K562 (cell line): ENCODE measurements at regions not wholly inside any gene's neighbourhood (a gene's known extent, or its start where the extent isn't known, plus 50 kb on each side); places are given as distances from the start of the nearest gene placed in this dataset.

Source experiments
- ATAC-seq: fragments of 200-7000 bp; cut with Tn5 transposase; 3 replicates; pipeline ENCODE4 v1.9.1; 2020; ENCODE audit warnings: moderate library complexity
- BruUV-seq: library from RNA; stranded (reverse); fragments of 400-500 nt; replicated peaks from 2 replicates; lab custom pipeline; 2021; lab: Mats Ljungman, UMichigan
- CTCF ChIA-PET: fragments of 300-600 bp; formaldehyde crosslinking; extraction: SDS; loops from one replicate; lab custom pipeline; 2021; ENCODE audit warnings: low intra/inter-chr PET ratio; lab: Yijun Ruan, JAX
- POLR2A ChIA-PET: fragments of 300-600, 350-650 bp; sonication (Branson Sonifier 250); formaldehyde crosslinking; extraction: SDS; loops from one replicate; lab custom pipeline; 2021; ENCODE audit warnings: antibody characterized with exemption, inconsistent platforms; lab: Yijun Ruan, JAX
- DNase-seq, 4 experiments: peaks; one replicate each; pipeline versions ENCODE4 v3.0.0 to v3.0.0-alpha.2; 2011 to 2018; ENCODE audit warnings: low spot score in 3 of 4, mixed read lengths in 3 of 4; ENCODE audit errors: extremely low read depth in 1 of 4
- FAIRE-seq: peaks from 2 replicates; lab custom pipeline; 2011; peaks lifted over from hg19 to GRCh38; lab: Jason Lieb, UNC
- H2AFZ ChIP-seq: 2 replicates; pipeline ENCODE4 v1.6.0; 2011; ENCODE audit warnings: low read depth, low read length, control low read depth, inconsistent platforms
- H3K27ac ChIP-seq: fragments of 200-600 bp; 3 replicates; pipeline ENCODE4 v1.8.0; 2011; ENCODE audit warnings: low read depth, mild to moderate bottlenecking, control low read depth, inconsistent platforms, low read length, moderate library complexity, mixed read lengths; ENCODE audit errors: extremely low read depth
- H3K27me3 ChIP-seq, 2 experiments: fragments of 300-600 bp in 1 of 2; 2 replicates in 1 of 2; 3 replicates in 1 of 2; pipeline versions ENCODE4 v1.6.0 to v1.8.0; 2011; ENCODE audit warnings: inconsistent platforms in 2 of 2, low read length in 2 of 2, mild to moderate bottlenecking in 1 of 2, mixed read lengths in 1 of 2, moderate library complexity in 1 of 2; ENCODE audit not compliant: control insufficient read depth in 2 of 2, insufficient read depth in 2 of 2
- H3K36me3 ChIP-seq: fragments of 300-600 bp; 3 replicates; pipeline ENCODE4 v1.8.0; 2011; ENCODE audit warnings: mild to moderate bottlenecking, low read length, inconsistent platforms; ENCODE audit not compliant: control insufficient read depth, insufficient read depth
- H3K4me1 ChIP-seq, 2 experiments: fragments of 200-600 bp in 1 of 2; replicated peaks in 1 of 2; 2 replicates in 1 of 2; 3 replicates in 1 of 2; pipeline versions ENCODE4 v1.5.1 to v1.8.0; 2011; ENCODE audit warnings: inconsistent platforms in 2 of 2, low read length in 2 of 2, mild to moderate bottlenecking in 1 of 2, mixed read lengths in 1 of 2, moderate library complexity in 1 of 2; ENCODE audit not compliant: control insufficient read depth in 2 of 2, insufficient read depth in 2 of 2
- H3K4me2 ChIP-seq: 2 replicates; pipeline ENCODE4 v1.6.1; 2011; ENCODE audit warnings: low read length, control low read depth, inconsistent platforms, mixed read lengths; ENCODE audit not compliant: insufficient read depth
- H3K4me3 ChIP-seq: fragments of 200-600 bp; sonication (generic), shearing (Covaris generic); 2 replicates; pipeline ENCODE4 v1.5.1; 2016; ENCODE audit warnings: control low read depth, inconsistent platforms
- H3K79me2 ChIP-seq: fragments of 200-600 bp; 3 replicates; pipeline ENCODE4 v1.8.0; 2011; ENCODE audit warnings: low read length, inconsistent platforms; ENCODE audit not compliant: control insufficient read depth, insufficient read depth
- H3K9ac ChIP-seq, 2 experiments: 2 replicates each; pipeline versions ENCODE4 v1.6.0 to v1.6.1; 2011; ENCODE audit warnings: low read depth in 2 of 2, low read length in 2 of 2, control low read depth in 1 of 2, inconsistent platforms in 1 of 2, mild to moderate bottlenecking in 1 of 2, mixed read lengths in 1 of 2; ENCODE audit not compliant: insufficient read depth in 1 of 2
- H3K9me1 ChIP-seq: one replicate; pipeline ENCODE4 v1.6.0; 2011; ENCODE audit warnings: inconsistent platforms, mild to moderate bottlenecking, low read length, moderate library complexity; ENCODE audit not compliant: control insufficient read depth, insufficient read depth
- H3K9me3 ChIP-seq: replicated peaks from 2 replicates; pipeline ENCODE4 v1.5.1; 2011; ENCODE audit warnings: low read depth, low read length, inconsistent platforms; ENCODE audit not compliant: control insufficient read depth, insufficient read depth
- H4K20me1 ChIP-seq: replicated peaks from 2 replicates; pipeline ENCODE4 v1.6.1; 2011; ENCODE audit warnings: low read length, inconsistent platforms, mixed read lengths; ENCODE audit not compliant: control insufficient read depth, insufficient read depth
- BCLAF1 ChIP-seq, 2 experiments: fragments of 450-650 bp in 1 of 2; IDR thresholded peaks; 2 replicates each; pipeline ENCODE4 v1.6.1; 2011 to 2017; ENCODE audit warnings: low read depth in 2 of 2, antibody characterized with exemption in 1 of 2, borderline replicate concordance in 1 of 2, low read length in 1 of 2, mild to moderate bottlenecking in 1 of 2, mixed read lengths in 1 of 2; ENCODE audit not compliant: control insufficient read depth in 1 of 2
- MAZ ChIP-seq, 2 experiments: fragments of 450-650 bp in 1 of 2; sonication (generic) in 1 of 2; formaldehyde crosslinking; IDR thresholded peaks in 1 of 2; conservative IDR thresholded peaks in 1 of 2; 2 replicates each; pipeline versions ENCODE4 v1.4.0 to v1.5.0; 2020; ENCODE audit warnings: mild to moderate bottlenecking in 1 of 2, missing genetic modification reagents in 1 of 2
- MTA2 ChIP-seq: fragments of 450-650 bp; IDR thresholded peaks from 2 replicates; pipeline ENCODE4 v1.6.1; 2016; ENCODE audit warnings: low read depth
- MYNN ChIP-seq, 2 experiments: sonication (generic); formaldehyde crosslinking in 1 of 2; IDR thresholded peaks; 2 replicates each; pipeline versions ENCODE4 v1.5.0 to v1.6.1; 2016 to 2020; ENCODE audit warnings: antibody characterized with exemption in 1 of 2, missing genetic modification reagents in 1 of 2
- WGBS: fragments of 100-300 bp; shearing (Covaris generic); methylation state at CpG from one replicate; pipeline ENCODE4 v1.1.6; 2016; ENCODE audit warnings: low coverage, mixed read lengths; ENCODE audit not compliant: insufficient coverage; ENCODE audit errors: missing lambda C conversion rate; 5-methylcytosine and 5-hydroxymethylcytosine counted together
- in situ Hi-C: fragments of 300-500 bp; cut with MboI; formaldehyde crosslinking; loops from 4 replicates; pipeline ENCODE4 v1.15.0; 2018; ENCODE audit warnings: inconsistent platforms, mixed read lengths
- intact Hi-C: fragments of 100-400 bp; cut with micrococcal nuclease; formaldehyde crosslinking; loops from 2 replicates; pipeline ENCODE4 v1.14.2; 2022
- TF ChIP-seq, protein P1 (sequence below), 3 experiments: fragments of 200-800 bp in 1 of 3; fragments of 250-450 bp in 1 of 3; fragments of 450-650 bp in 1 of 3; sonication (Bioruptor Pico) in 1 of 3; sonication (Bioruptor generic) in 1 of 3; formaldehyde crosslinking in 1 of 3; IDR thresholded peaks; 2 replicates each; pipeline versions ENCODE4 v1.6.1 to v1.8.0; 2016 to 2022; ENCODE audit warnings: mild to moderate bottlenecking in 2 of 3, missing genetic modification characterization in 2 of 3, missing compliant biosample characterization in 1 of 3, moderate library complexity in 1 of 3
- TF ChIP-seq, protein P2 (sequence below): fragments of 450-650 bp; formaldehyde crosslinking; IDR thresholded peaks from 2 replicates; pipeline ENCODE4 v1.4.0; 2022; ENCODE audit warnings: missing genetic modification characterization

- Histone ChIP-seq H3K79me2 (no peaks in the 10 kb centered on the region), H3K4me1 (peaks cover 0 to 4% of the 10 kb centered on the region in 2 experiments; a peak in 2 of 5 replicates), H4K20me1 (no peaks in the 10 kb centered on the region), H3K27ac (no peak overlapping the region), H3K36me3 (no peaks in the 10 kb centered on the region), H3K27me3 (no peaks in the 10 kb centered on the region), H3K9me3 (no peaks in the 10 kb centered on the region), H3K9me1 (peaks cover 4% of the 10 kb centered on the region), H3K9ac (no peak overlapping the region), H3K4me3 (no peak overlapping the region), H2AFZ (peak overlapping the region; percentile 66; the same call in 1 of the 2 replicates), H3K4me2 (no peak overlapping the region)
- in situ Hi-C loops: no loop called here
- POLR2A ChIA-PET: interaction anchor here (0.5 kb wide), 1 partner anchor 10 kb away, joined by 4 read pairs; no protein-coding TSS in a partner anchor
- CTCF ChIA-PET: no interaction called here
- no TSS peak for BruUV-seq
- no peak for DNase-seq
- no peak for FAIRE-seq
- intact Hi-C loops: no loop called here
- WGBS: 73% methylated on average over 1 of the region's 1 CpG
- no peak for ATAC-seq
- no peak for TF ChIP-seq MAZ (CRISPR knock-in tag; conservative IDR thresholded peaks at IDR 0.05 in 1 of 2, IDR thresholded peaks at IDR 0.05 in 1 of 2)
- TF ChIP-seq, protein P1, sequence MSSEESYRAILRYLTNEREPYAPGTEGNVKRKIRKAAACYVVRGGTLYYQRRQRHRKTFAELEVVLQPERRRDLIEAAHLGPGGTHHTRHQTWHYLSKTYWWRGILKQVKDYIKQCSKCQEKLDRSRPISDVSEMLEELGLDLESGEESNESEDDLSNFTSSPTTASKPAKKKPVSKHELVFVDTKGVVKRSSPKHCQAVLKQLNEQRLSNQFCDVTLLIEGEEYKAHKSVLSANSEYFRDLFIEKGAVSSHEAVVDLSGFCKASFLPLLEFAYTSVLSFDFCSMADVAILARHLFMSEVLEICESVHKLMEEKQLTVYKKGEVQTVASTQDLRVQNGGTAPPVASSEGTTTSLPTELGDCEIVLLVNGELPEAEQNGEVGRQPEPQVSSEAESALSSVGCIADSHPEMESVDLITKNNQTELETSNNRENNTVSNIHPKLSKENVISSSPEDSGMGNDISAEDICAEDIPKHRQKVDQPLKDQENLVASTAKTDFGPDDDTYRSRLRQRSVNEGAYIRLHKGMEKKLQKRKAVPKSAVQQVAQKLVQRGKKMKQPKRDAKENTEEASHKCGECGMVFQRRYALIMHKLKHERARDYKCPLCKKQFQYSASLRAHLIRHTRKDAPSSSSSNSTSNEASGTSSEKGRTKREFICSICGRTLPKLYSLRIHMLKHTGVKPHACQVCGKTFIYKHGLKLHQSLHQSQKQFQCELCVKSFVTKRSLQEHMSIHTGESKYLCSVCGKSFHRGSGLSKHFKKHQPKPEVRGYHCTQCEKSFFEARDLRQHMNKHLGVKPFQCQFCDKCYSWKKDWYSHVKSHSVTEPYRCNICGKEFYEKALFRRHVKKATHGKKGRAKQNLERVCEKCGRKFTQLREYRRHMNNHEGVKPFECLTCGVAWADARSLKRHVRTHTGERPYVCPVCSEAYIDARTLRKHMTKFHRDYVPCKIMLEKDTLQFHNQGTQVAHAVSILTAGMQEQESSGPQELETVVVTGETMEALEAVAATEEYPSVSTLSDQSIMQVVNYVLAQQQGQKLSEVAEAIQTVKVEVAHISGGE (CRISPR knock-in tag; IDR thresholded peaks at IDR 0.05): peak in 1 of 3 experiments; percentile 35; a peak in 1 of 6 replicates
- TF ChIP-seq BCLAF1 (IDR thresholded peaks at IDR 0.05; ENCODE audit: borderline replicate concordance in 1 of 2, control insufficient read depth in 1 of 2, low read depth in 2 of 2, low read length in 1 of 2): peak in 1 of 2 experiments; percentile 84; a peak in 1 of 4 replicates
- TF ChIP-seq, protein P2, sequence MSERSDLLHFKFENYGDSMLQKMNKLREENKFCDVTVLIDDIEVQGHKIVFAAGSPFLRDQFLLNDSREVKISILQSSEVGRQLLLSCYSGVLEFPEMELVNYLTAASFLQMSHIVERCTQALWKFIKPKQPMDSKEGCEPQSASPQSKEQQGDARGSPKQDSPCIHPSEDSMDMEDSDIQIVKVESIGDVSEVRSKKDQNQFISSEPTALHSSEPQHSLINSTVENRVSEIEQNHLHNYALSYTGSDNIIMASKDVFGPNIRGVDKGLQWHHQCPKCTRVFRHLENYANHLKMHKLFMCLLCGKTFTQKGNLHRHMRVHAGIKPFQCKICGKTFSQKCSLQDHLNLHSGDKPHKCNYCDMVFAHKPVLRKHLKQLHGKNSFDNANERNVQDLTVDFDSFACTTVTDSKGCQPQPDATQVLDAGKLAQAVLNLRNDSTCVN (CRISPR knock-in tag): peak; percentile 43; the same call in 1 of the 2 replicates
- no peak for TF ChIP-seq MTA2
- no peak for TF ChIP-seq MYNN (IDR thresholded peaks at IDR 0.05)
- TF ChIP-seq MYNN (CRISPR knock-in tag; IDR thresholded peaks at IDR 0.05): no peak
- TF ChIP-seq, all 486 proteins: peak for 3
Measured at GRCh38 chr20:53728359-53728758, 134.7 kb upstream of the ZNF217 start.
